Lower leg skin (tissue), 3 donors: ENCODE measurements at regions not wholly inside any gene's neighbourhood (a gene's known extent, or its start where the extent isn't known, plus 50 kb on each side); places are given as distances from the start of the nearest gene placed in this dataset.

Source experiments
- POLR2A ChIP-seq, 2 donors: fragments of 450-650 bp; IDR thresholded peaks; one replicate each; pipeline ENCODE4 v1.6.1; 2016 to 2017; ENCODE audit warnings: antibody characterized with exemption in 2 of 2, mild to moderate bottlenecking in 1 of 2, moderate library complexity in 1 of 2
- TF ChIP-seq, protein P1 (sequence below), 3 donors: fragments of 450-650 bp; IDR thresholded peaks; one replicate each; pipeline ENCODE4 v1.5.1; 2016; ENCODE audit warnings: antibody characterized with exemption in 3 of 3, mild to moderate bottlenecking in 3 of 3, moderate library complexity in 2 of 3

DNA sequence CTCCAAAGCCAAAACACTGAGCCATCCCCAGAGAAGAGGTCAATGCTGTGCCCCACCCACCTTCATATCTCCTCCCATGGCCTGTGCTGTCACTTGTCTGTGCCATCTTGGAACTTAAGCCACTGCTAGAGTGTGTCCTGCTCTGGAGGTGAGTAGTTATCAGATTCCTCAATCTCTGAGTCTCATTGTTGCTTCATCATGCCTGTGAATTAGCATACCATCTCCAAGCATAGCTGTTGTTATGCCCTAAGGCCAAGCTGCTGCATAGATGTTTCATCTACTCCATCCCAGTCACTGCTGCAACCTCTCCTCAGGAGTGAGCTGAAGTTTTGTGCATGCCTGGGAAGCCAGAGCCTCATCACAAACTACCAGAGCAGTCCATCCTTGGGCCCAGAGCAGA is 349.0 kb downstream of the ZWINT start:
- no peak for TF ChIP-seq POLR2A (IDR thresholded peaks at IDR 0.05)
- TF ChIP-seq, protein P1, sequence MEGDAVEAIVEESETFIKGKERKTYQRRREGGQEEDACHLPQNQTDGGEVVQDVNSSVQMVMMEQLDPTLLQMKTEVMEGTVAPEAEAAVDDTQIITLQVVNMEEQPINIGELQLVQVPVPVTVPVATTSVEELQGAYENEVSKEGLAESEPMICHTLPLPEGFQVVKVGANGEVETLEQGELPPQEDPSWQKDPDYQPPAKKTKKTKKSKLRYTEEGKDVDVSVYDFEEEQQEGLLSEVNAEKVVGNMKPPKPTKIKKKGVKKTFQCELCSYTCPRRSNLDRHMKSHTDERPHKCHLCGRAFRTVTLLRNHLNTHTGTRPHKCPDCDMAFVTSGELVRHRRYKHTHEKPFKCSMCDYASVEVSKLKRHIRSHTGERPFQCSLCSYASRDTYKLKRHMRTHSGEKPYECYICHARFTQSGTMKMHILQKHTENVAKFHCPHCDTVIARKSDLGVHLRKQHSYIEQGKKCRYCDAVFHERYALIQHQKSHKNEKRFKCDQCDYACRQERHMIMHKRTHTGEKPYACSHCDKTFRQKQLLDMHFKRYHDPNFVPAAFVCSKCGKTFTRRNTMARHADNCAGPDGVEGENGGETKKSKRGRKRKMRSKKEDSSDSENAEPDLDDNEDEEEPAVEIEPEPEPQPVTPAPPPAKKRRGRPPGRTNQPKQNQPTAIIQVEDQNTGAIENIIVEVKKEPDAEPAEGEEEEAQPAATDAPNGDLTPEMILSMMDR (IDR thresholded peaks at IDR 0.05), result no peak
